Ishikawa (cell line): ENCODE measurements at regions not wholly inside any gene's neighbourhood (a gene's known extent, or its start where the extent isn't known, plus 50 kb on each side); places are given as distances from the start of the nearest gene placed in this dataset.

Source experiments
- CEBPB ChIP-seq: IDR thresholded peaks from 2 replicates; pipeline ENCODE4 v1.6.1; 2012
- CREB1 ChIP-seq: IDR thresholded peaks from 2 replicates; pipeline ENCODE4 v1.6.1; 2012; ENCODE audit warnings: low read depth
- EGR1 ChIP-seq: IDR thresholded peaks from 2 replicates; pipeline ENCODE4 v1.6.1; 2012
- EP300 ChIP-seq: IDR thresholded peaks from 2 replicates; pipeline ENCODE4 v1.6.1; 2012; ENCODE audit warnings: borderline replicate concordance
- FOXM1 ChIP-seq: IDR thresholded peaks from 2 replicates; pipeline ENCODE4 v1.6.1; 2012; ENCODE audit warnings: low read depth, borderline replicate concordance
- MAX ChIP-seq: IDR thresholded peaks from 2 replicates; pipeline ENCODE4 v1.6.1; 2012
- NFIC ChIP-seq: IDR thresholded peaks from 2 replicates; pipeline ENCODE4 v1.6.1; 2012
- RAD21 ChIP-seq: IDR thresholded peaks from 2 replicates; pipeline ENCODE4 v1.6.1; 2012; ENCODE audit warnings: low read depth
- REST ChIP-seq: IDR thresholded peaks from 2 replicates; pipeline ENCODE4 v1.6.1; 2012; ENCODE audit warnings: low read depth, mild to moderate bottlenecking
- TAF1 ChIP-seq: IDR thresholded peaks from 2 replicates; pipeline ENCODE4 v1.6.1; 2012; ENCODE audit warnings: low read depth, mild to moderate bottlenecking
- TCF12 ChIP-seq: IDR thresholded peaks from 2 replicates; pipeline ENCODE4 v1.6.1; 2012; ENCODE audit warnings: low read depth
- TEAD4 ChIP-seq: IDR thresholded peaks from 2 replicates; pipeline ENCODE4 v1.6.1; 2012
- USF1 ChIP-seq: IDR thresholded peaks from 2 replicates; pipeline ENCODE4 v1.6.1; 2012
- YY1 ChIP-seq: IDR thresholded peaks from 2 replicates; pipeline ENCODE4 v1.6.1; 2012; ENCODE audit warnings: low read depth
- ZBTB7A ChIP-seq: IDR thresholded peaks from 2 replicates; pipeline ENCODE4 v1.6.1; 2012; ENCODE audit warnings: low read depth

GRCh38 chr18:78405763-78406162, 573.9 kb upstream of the SALL3 start:
- TF ChIP-seq ZBTB7A (no peak), MAX (no peak)

GRCh38 chr18:78406743-78407465, 572.7 kb upstream of the SALL3 start:
- TF ChIP-seq RAD21 (no peak), CREB1 (no peak), MAX (no peak), FOXM1 (no peak), REST (no peak), EGR1 (no peak), CEBPB (no peak)

GRCh38 chr18:78407466-78407844, 572.2 kb upstream of the SALL3 start:
- TF ChIP-seq YY1 (no peak), REST (no peak), EGR1 (no peak), EP300 (no peak), FOXM1 (no peak), RAD21 (no peak), TAF1 (no peak), NFIC (no peak), USF1 (no peak), MAX (no peak), TCF12 (no peak), TEAD4 (no peak), ZBTB7A (no peak), CREB1 (no peak)

GRCh38 chr18:78408623-78409022, 571.0 kb upstream of the SALL3 start:
- TF ChIP-seq TCF12 (no peak), USF1 (no peak), TAF1 (no peak), MAX (no peak), YY1 (no peak), FOXM1 (no peak), ZBTB7A (no peak), TEAD4 (no peak), RAD21 (no peak), CEBPB (no peak), CREB1 (no peak), NFIC (no peak), REST (no peak), EGR1 (no peak), EP300 (no peak)
